ENCODE measurements at regions not wholly inside any gene's neighbourhood (a gene's known extent, or its start where the extent isn't known, plus 50 kb on each side); places are given as distances from the start of the nearest gene placed in this dataset.
"Not testable (repeated sequence)": the region's sequence is repeated elsewhere in the genome, so short reads cannot be mapped to it uniquely, and the experiment has no call there.

DNA sequence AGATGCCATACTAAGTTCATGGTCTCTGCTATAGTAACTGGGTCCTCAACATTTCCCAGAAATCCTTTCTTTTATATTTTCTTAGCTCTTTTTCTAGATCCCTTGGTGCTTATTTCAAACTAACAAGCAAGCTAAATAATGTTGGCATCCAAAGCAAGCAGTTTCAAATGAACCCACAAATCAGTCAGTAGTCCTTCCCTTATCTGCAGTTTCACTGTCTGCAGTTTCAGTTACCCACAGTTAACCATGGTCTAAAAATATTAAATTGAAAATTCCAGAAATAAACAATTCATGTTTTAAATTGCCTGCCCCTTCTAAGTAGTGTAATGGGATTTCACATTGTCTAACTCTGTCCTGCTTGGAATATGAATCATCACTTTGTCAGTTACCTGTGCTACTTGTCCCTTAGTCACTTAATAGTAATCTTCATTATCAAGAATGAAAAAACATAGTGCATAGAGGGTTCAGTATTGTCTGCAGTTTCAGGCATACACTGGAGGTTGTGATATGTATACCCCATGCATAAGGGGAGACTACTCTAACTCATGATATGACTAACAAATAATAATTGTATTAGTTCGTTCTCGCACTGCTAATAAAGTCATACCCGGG lies 633.7 kb downstream of the MECOM start:
- no peak for DNase-seq

DNA sequence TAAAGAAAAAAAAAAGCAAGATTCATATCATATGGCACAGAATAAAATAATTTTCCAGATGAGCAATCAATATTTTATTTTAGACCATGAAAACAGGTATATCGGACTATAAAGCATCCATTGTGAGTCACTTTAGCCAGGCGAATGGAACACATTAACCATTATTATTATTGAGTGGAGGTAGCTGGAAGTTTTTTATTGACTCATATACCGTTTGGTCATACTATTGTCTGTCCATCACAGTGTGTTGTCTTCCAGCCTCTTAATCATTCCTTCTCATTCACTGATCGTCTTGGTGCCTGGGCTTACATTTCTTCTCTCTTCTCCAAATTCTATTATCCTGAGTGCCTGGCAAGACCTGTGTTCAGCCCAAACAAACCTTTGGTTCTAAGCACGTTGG lies 634.8 kb downstream of the MECOM start:
- no peak for DNase-seq

DNA sequence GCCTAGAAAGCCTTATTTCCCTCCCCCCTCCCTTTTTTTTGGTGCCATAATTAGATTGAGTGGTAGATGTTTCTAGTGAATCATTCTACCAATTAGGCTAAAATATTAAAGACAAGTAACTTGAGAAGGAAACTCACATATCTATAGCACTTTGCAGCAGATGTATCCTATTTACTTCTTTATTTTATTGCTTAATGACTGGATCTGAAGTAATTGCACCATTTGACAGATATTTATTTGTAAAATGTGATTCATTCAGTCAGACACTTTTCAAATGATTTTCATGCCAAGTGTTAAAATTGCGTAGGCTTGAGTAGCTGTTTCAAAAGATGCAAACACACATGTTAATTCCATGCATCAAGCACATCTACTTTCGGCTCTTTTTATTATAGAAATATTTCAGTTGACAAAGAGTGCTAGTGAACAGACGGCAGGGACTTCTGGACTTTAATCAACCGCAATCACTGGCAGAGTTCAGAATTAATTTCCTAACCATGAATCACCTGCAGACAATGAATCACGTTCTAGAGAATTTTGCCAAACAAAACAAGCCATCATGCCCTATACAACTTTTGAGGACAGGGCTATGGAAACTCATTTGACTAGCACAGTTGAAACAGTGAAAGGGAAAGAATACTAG lies 636.8 kb downstream of the MECOM start:
- peak; percentile 76 for DNase-seq

DNA sequence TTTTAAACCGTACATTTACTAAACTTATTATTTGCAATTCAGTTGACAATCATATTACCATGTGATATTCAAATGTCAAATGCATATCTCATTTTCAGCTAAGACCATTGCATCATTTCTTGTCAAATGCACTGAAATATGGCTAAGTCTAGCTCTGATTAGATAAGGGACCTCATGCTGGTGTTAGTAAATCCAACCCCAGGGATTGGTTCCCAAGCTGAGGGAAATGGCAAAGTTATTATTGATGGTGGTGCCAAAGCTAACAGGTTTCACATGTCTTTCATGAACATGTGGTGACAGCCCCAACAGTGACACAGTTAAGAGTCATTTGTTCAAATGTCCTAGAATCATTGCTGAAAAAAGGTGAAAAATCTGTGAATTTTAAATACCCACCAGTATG lies 641.1 kb downstream of the MECOM start:
- DNase-seq: no peak

DNA sequence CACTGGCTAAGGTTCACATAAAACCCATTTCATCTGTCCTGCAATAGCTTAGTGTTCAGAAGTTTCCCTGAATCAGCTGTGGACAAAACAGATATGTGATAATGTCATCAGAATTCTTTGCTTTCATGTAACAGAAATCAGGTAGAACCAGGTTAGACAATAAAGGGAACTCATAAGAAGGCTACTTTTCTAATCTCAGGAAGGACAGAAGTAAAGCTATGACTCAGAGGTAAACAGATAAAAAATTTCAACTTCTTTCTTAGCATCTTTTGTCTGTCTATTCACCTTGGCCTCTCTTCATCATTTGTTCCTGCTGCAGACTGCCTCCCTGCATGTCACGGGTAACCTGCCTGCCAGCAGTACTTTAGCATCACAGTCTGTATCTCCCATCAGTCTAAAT lies 643.1 kb downstream of the MECOM start:
- no peak for DNase-seq

DNA sequence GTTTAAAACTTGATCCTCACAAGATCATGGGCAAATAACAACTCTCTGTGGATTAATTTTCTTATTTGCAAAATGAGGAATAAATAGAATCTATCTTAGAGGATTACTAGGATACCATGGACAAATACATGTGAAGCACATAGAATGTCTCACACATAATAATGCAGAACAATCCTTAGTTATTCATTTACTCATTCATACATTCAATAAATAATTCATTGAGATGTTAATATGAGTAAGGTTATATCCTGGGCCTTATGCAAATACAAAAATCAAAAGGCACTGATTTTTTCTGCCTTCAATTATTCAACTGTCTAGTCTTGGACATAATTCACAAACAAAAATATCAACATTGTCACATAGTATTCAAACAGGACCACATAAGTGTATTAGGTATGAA lies 654.1 kb downstream of the MECOM start:
- no peak for DNase-seq

DNA sequence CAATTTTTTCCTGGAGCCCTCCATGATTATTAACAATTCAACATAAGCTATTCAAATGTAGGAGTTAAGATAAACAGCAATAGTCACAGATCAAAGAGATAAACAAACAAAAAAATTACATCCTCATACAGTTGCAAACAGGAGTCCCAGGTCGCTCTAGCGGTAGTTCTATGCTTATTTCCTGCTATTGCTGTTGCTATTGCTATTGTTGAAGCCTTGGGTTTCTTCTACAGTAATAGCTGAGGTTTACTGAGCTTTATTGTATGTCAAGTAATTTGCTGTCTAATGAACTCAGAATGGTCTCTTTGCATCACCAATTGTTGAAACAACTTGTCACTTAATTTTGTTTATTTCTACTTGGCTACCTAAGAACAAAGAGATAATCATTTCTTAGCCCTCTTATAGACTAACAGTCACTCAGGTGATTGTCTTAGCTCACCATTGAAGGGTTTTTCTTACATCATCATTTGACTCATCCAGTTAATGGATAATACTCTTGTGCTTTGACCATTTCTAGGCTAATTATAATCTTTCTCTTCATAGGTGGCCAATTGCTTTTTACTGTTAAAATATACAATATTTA lies 654.6 kb downstream of the MECOM start:
- no peak for DNase-seq

DNA sequence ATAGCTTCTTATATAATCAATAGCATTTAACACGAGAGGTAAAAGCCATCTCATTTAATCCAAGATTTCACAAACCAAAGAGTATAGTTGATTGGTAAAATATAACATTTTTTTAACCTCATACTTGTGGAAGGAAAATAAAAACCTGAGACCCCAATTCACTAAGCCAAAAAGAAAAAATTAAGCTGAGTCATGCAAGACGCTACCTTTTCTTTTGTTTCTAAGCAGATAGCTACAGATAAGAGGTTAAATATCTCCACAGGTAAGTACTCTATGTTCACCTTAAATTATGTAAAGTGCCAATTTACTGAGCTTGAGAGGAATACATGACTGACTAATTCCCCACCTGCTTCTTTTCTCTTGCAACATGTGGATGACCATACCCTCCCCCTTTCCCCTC lies 656.4 kb downstream of the MECOM start:
- DNase-seq: no peak

DNA sequence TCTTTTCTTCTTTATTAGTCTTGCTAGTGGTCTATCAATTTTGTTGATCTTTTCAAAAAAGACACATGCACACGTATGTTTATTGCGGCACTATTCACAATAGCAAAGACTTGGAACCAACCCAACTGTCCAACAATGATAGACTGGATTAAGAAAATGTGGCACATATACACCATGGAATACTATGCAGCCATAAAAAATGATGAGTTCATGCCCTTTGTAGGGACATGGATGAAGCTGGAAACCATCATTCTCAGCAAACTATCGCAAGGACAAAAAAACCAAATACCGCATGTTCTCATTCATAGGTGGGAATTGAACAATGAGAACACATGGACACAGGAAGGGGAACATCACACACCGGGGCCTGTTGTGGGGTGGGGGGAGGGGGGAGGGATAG lies 657.1 kb downstream of the MECOM start:
- not testable (repeated sequence) for DNase-seq

DNA sequence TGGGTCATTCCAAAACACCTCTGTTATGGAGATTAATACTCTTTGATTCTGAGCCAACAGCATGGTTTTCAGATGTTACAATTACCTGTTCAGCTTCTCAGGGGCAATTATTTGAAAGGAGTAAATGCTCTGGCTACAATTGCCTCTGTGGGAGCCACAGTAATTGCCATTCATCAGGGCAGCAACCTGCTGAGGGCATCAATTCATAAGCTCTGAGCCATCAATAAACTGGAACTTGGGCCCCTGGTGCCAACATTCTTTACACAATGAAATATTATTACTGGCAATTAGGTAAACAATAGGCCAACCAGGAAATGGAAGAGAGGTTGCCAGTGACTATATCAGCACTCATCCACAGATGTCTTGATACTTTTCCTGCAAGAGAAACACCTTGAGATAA lies 660.8 kb downstream of the MECOM start:
- DNase-seq: peak; percentile 93

DNA sequence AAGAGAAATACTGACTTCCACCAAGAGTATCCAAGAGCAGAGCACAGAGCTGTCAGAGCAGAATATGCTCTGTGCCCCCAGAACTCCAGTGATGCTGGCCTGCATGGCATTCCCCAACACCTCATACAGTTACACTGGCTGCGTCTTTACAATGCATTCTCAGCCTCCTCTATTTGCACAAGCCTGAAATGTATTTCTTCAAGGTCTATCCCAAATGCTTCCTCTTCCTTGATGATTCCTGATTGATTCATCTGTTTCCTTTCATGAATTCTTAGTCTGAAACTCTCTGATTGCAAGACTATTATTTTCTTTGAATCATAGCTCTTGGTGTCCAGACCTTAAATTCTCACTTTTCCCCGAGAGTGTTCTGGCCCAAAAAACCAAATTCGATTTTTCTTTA lies 664.7 kb downstream of the MECOM start:
- DNase-seq: no peak

DNA sequence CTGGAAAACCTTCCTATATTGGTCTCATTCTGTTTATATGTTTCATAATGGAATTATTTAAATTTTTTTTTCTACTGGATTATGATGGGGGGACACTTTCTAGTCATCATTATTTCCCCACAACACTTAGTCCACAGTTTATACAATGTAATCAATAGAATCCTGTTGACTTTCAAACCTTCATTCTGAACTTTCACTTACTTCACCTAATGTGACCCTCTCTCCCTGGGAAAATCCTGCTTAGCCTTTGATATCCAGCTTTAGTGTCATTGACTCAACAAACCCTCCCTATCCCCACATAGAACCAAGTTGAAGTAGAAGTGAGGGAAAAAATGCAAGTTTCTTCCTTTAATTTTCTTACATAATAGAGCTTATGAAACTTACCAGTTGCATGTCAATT lies 666.0 kb downstream of the MECOM start:
- DNase-seq: no peak

DNA sequence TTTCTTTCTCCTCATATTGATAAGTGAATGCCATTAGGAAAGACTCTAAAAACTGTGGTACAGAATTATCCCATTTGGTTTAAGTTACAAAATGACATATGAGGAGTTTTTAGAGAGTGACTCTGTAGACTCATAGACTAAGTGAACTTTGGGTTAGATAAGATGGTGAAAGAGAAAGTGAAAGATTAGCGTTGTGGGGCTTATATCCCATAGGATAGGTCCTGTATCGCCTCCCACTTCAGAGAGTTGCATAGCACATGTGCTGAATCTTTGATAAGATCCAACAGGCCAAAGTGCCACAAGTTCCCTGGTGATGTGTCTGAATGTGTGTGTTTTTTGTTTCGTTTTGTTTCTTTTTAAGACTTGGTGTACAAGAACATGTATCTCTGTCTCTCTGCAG lies 666.9 kb downstream of the MECOM start:
- no peak for DNase-seq

DNA sequence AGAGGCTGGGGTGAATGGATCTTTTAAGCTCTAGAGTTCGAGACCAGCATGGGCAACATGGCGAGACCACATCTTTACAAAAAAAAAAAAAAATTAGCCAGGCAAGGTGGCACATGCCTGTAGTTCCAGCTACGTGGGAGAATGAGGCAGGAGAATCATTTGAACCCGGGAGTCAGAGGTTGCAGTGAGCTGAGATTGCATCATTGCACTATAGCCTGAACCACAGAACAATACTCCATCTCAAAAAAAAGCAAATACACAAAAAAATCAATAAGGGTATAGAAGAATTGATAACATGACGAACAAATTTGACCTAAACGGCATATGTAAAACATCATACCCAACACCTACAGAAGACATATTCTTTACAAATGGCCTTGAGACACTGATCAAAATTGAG lies 668.4 kb downstream of the MECOM start:
- DNase-seq: no peak

DNA sequence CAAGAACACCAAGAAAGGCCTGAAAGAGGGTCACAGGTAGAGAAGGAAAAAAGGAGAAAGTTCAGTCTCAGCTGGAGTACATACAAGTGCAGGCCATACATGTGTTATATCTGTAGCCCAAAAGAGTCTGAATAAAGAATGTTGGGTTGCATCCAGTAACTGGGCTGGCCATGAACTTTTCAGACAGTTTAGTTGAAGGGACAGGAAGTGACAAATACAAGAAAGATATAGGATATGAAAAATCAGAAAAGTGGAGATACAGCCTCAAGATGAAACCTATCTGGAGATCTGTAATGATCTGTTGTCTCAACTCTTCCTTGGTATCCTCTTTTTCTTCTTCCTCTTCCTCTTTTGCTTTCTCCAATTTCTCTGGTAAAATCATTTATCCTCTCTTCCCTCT lies 671.7 kb downstream of the MECOM start:
- DNase-seq: no peak

DNA sequence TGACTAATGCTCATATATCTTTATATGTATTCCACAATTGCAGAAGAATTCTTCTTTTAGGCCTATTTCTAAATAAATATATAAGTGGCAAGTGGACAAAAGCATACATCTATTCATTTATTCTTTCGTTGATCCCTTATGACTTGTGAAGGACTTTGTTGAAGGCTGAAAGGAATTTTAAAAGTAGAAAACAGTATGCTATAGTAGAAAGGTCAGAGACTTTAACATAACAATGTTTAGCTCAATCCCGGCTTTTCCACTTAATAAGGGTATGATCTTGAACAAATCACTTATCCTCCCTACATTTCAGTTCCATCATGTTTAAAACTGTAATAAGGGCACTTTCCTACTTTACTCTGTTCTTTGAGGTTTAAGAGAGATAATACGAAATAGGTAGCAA lies 672.9 kb downstream of the MECOM start:
- no peak for DNase-seq

DNA sequence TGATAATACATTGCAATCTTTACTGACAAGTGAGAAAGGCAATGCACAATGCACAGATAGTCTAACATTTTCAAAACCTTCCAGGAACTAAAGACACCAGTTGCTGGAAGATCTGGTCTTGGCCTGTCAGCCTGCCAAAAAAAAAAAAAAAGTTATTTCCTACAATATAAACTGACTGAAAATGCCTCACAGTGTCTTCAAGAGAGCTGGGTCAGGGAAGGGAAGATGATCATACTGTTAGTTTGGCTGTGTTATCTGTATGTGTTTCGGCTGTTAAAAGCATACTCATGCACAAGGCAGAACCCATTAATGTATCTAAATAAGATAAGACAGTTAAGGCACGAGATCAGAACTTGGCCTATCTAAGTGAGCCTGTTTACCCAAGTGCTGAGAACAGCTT lies 673.4 kb downstream of the MECOM start:
- DNase-seq: no peak

DNA sequence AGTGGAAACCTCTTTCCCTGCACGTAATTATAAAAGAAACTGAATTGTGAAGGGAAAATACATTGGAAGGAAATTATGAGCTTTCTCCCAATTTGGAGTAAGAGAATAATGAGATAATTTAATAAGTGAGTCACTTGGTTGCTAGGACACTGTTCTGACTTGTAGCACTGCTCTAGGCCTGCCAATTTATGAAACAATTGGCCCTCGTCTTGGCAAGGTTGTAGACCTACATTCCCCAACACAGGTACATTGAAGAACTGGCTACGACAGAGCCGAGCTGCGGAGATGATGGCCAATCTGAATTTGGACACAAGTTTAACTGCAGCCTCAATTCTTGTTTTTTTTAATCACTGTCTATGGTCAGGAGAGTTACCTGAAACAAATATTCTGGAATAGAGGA lies 674.1 kb downstream of the MECOM start:
- DNase-seq: peak; percentile 74

DNA sequence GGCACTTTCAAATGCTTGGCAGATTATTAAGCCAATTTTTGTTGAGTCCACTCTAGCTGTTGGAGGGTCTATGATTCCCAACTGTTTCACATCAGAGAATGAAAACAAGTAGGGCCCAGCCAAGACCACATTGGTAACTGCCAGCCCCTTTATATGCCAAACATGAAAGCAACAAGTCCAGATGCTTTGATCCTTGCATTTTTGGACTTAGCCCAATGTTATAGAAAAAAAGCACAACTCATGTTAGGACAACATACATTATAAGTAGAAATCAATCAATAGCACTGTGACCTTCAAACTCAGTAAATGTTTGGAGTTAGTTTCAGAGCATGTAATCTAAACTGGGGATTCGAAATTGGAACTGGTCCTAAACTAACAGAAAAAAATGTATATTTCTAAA lies 674.7 kb downstream of the MECOM start:
- DNase-seq: no peak

DNA sequence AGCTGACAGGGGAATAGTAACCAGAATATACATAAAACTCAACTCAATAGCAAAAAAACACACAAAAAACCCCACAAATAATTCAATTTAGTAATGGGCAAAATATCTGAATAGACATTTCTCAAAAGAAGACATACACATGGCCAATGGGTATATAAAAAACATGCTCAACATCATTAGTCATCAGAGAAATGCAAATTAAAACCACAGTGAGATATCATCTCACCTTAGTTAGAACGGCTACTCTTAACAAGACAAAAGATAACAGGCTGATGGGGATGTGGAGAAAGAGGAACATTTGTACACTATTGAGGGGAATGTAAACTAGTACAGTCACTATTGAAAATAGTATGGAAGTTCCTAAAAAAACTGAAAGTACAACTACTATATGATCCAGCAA lies 678.6 kb downstream of the MECOM start:
- no peak for DNase-seq

DNA sequence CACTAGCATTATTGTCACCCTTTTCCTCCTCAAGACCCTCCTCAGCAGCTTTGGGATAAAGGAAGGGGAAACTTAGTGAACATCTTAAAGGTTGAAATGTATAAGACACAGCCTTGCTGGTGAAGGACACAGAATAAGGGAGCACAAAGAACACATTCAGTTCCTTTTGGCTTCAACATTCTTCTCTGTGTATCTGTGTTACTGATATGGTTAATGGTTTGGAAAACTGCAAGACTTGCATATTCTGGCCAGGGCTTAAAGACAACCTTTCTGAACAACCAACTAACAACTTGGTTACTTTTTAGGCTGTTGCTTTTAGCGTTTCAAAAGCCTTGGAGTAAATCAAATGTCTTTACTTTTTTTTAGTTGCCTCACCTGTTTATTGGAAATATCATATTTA lies 680.5 kb downstream of the MECOM start:
- no peak for DNase-seq

DNA sequence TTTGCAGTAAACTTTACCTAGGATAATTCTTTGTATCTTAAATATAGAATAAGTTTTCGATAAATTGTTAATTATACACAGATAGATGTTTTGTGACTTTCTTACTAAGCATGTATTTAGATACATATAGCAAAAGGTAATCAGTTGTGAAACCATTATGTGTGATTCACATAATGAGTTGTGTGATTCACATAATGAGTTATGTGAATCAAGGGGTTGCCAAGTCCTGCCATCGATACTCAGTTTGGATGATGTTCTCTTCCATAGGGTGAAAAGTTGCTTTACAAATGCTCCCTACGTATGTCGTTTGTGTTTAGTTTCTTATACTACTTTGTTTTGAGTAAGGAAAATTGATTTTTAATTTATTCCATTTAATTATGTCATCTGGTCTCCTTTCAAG lies 682.1 kb downstream of the MECOM start:
- no peak for DNase-seq

DNA sequence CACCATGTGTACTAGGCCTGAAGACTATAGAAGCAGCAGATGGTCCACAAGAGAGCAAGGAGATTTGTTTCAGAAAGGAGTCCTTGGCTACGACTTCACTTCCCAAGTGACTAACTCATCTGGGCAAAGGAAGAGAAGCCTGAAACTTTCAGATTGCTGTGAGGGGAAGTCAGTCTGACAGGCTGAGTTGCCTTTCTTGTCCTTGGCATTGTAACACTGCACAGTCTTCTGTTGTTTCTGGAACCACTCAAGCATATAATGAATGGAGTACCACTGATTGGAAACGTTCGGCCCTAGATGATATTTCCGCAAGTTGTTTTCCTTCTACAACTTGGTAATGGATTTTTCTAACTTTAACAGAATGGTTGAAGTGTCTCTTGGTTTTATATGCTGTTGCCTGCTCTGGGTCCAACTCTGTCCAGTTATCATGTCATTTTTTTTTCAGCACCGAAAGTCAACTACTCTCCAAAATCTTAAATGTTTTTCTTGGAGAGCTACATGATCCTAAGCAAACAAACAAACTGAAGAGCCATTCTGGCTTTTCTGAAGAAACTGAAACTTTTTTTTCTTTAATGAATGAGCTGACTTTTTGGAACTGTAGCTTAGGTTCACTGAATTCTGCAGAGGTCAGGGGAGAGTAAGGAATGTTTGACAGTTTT lies 685.7 kb downstream of the MECOM start:
- no peak for DNase-seq

DNA sequence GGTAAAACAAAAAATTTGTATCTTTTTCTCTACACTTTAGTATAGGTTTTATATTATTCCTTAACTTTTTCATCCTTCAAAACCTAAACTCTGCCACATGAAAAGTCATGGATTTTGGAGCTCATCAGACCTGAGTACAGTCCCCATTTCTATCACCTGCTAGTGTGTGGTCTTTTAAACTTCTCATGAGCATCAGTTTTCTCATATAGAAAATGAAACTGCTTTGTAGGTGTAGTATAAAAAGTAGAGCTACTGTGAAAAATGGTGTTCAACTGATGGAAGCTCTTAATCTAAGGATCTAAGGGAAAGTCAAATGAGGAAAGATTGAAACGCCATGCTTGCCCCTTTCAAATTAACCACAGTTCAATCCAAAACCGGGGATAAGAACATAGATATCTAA lies 686.5 kb downstream of the MECOM start:
- no peak for DNase-seq

DNA sequence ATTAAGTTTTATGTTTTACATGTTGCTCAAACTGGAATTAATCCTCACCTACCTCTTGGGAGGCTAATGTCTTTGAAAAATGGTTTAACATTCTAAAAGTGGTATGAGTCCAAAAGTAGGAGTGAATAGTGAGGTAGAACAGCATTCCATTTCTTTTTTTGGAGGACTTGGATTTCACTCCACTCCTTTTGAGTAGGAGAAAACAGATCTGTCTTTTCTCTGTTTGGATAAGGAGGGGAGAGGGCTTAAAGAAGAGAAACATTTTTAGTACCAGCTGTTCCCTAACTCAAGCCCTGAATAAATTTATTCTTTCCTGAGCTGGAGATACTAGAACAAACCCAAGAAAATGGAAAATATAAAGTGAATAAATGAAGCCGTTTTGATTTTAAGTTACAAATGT lies 687.9 kb downstream of the MECOM start:
- no peak for DNase-seq

All from NCI-H1105 (cell line).